Caco-2 (cell line): ENCODE measurements at regions not wholly inside any gene's neighbourhood (a gene's known extent, or its start where the extent isn't known, plus 50 kb on each side); places are given as distances from the start of the nearest gene placed in this dataset.

ENCODE experiments used
- BruUV-seq: library from RNA; stranded (reverse); fragments of 400-500 nt; replicated peaks from 2 replicates; lab custom pipeline; 2021; lab: Mats Ljungman, UMichigan
- CTCF ChIA-PET: fragments of 300-600 bp; sonication (Branson Sonifier 250); formaldehyde crosslinking; loops from one replicate; lab custom pipeline; 2022; ENCODE audit warnings: antibody characterized with exemption; lab: Charles Lee
- POLR2A ChIA-PET: fragments of 300-600 bp; sonication (Branson Sonifier 250); formaldehyde crosslinking; loops from one replicate; lab custom pipeline; 2022; ENCODE audit warnings: antibody characterized with exemption; lab: Charles Lee
- DNase-seq, 2 experiments: peaks; one replicate each; pipeline versions ENCODE4 v3.0.0 to v3.0.0-alpha.2; 2020 to 2022
- H3K27me3 ChIP-seq: replicated peaks from 2 replicates; pipeline ENCODE4 v1.6.0; 2011; ENCODE audit warnings: low read length; ENCODE audit not compliant: control insufficient read depth, insufficient read depth
- H3K36me3 ChIP-seq: 2 replicates; pipeline ENCODE4 v1.5.1; 2011; ENCODE audit warnings: low read length; ENCODE audit not compliant: control insufficient read depth, insufficient read depth
- H3K4me1 ChIP-seq: fragments of 250-450 bp; sonication (Bioruptor Pico); 2 replicates; pipeline ENCODE4 v1.5.1; 2020; ENCODE audit warnings: mild to moderate bottlenecking
- H3K4me3 ChIP-seq: 2 replicates; pipeline ENCODE4 v1.5.1; 2011; ENCODE audit warnings: low read depth, mild to moderate bottlenecking, control low read depth, low read length
- H3K9me3 ChIP-seq: fragments of 250-450 bp; sonication (Bioruptor Pico); 2 replicates; pipeline ENCODE4 v1.5.1; 2020; ENCODE audit warnings: mild to moderate bottlenecking, moderate library complexity
- H3K27ac Mint-ChIP-seq: one replicate; pipeline ENCODE4 v1.8.0; 2022; ENCODE audit warnings: mixed read lengths; ENCODE audit not compliant: unreplicated experiment
- H3K27me3 Mint-ChIP-seq: one replicate; pipeline ENCODE4 v1.8.0; 2022; ENCODE audit warnings: mixed read lengths; ENCODE audit not compliant: insufficient read depth, unreplicated experiment
- H3K36me3 Mint-ChIP-seq: one replicate; pipeline ENCODE4 v1.8.0; 2022; ENCODE audit warnings: mild to moderate bottlenecking, mixed read lengths; ENCODE audit not compliant: insufficient read depth, unreplicated experiment
- H3K4me1 Mint-ChIP-seq: one replicate; pipeline ENCODE4 v1.8.0; 2022; ENCODE audit warnings: low read depth, mixed read lengths; ENCODE audit not compliant: unreplicated experiment
- H3K4me3 Mint-ChIP-seq: one replicate; pipeline ENCODE4 v1.8.0; 2022; ENCODE audit warnings: mild to moderate bottlenecking, moderate library complexity, mixed read lengths; ENCODE audit not compliant: unreplicated experiment
- H3K9me3 Mint-ChIP-seq: one replicate; pipeline ENCODE4 v1.8.0; 2022; ENCODE audit warnings: mixed read lengths; ENCODE audit not compliant: unreplicated experiment
- intact Hi-C: fragments of 100-400 bp; cut with micrococcal nuclease; formaldehyde crosslinking; loops from one replicate; pipeline ENCODE4 v1.10.0; 2022; ENCODE audit not compliant: unreplicated experiment
- TF ChIP-seq, protein P1 (sequence below), 2 experiments: fragments of 200-600 bp in 1 of 2; IDR thresholded peaks; 1 replicate in 1 of 2; 2 replicates in 1 of 2; pipeline versions ENCODE4 v1.5.1 to v1.8.0; 2011 to 2022; ENCODE audit warnings: antibody characterized with exemption in 1 of 2, control low read depth in 1 of 2, inconsistent platforms in 1 of 2, low read depth in 1 of 2, low read length in 1 of 2, mild to moderate bottlenecking in 1 of 2, moderate library complexity in 1 of 2; ENCODE audit not compliant: insufficient read depth in 1 of 2, severe bottlenecking in 1 of 2, unreplicated experiment in 1 of 2

DNA sequence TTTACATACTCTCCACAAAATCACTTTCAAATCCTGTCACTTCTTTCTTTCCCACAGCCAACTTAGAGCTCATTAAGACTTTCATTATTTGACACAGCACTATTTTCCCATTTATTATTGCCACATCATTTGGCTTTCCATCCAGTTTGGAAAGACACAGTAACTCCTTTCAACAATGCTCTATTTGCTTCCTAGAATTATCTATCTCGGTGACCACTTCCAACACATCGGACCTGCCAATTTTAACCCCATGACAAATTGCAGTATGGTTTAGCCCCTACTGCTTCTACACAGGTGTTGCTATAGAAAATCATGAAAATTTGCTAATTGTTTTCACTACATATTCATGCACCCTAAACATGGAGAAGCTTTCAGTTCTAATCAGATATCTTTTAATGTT lies 190.6 kb upstream of the COX7C start:
- Mint-ChIP-seq H3K4me1 (no peaks in the 10 kb centered on the region), H3K4me3 (no peak overlapping the region), H3K27me3 (peaks cover 5% of the 10 kb centered on the region), H3K9me3 (no peaks in the 10 kb centered on the region), H3K36me3 (no peaks in the 10 kb centered on the region), H3K27ac (no peak overlapping the region)
- TF ChIP-seq, protein P1, sequence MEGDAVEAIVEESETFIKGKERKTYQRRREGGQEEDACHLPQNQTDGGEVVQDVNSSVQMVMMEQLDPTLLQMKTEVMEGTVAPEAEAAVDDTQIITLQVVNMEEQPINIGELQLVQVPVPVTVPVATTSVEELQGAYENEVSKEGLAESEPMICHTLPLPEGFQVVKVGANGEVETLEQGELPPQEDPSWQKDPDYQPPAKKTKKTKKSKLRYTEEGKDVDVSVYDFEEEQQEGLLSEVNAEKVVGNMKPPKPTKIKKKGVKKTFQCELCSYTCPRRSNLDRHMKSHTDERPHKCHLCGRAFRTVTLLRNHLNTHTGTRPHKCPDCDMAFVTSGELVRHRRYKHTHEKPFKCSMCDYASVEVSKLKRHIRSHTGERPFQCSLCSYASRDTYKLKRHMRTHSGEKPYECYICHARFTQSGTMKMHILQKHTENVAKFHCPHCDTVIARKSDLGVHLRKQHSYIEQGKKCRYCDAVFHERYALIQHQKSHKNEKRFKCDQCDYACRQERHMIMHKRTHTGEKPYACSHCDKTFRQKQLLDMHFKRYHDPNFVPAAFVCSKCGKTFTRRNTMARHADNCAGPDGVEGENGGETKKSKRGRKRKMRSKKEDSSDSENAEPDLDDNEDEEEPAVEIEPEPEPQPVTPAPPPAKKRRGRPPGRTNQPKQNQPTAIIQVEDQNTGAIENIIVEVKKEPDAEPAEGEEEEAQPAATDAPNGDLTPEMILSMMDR (IDR thresholded peaks at IDR 0.05; ENCODE audit: insufficient read depth in 1 of 2, low read depth in 1 of 2, low read length in 1 of 2, severe bottlenecking in 1 of 2, unreplicated experiment in 1 of 2): no peak
- no peak overlapping the region for H3K4me3 ChIP-seq
- DNase-seq: no peak
- H3K9me3 ChIP-seq: no peaks in the 10 kb centered on the region; the same call in 1 of the 2 replicates
- ChIA-PET CTCF (no interaction called here), POLR2A (interaction anchor here (0.6 kb wide), 1 partner anchor 23 kb away, joined by 4 read pairs; no protein-coding TSS in a partner anchor)
- intact Hi-C loops: no loop called here
- no peaks in the 10 kb centered on the region for H3K27me3 ChIP-seq
- BruUV-seq: no TSS peak
- H3K36me3 ChIP-seq: no peaks in the 10 kb centered on the region
- no peaks in the 10 kb centered on the region for H3K4me1 ChIP-seq

DNA sequence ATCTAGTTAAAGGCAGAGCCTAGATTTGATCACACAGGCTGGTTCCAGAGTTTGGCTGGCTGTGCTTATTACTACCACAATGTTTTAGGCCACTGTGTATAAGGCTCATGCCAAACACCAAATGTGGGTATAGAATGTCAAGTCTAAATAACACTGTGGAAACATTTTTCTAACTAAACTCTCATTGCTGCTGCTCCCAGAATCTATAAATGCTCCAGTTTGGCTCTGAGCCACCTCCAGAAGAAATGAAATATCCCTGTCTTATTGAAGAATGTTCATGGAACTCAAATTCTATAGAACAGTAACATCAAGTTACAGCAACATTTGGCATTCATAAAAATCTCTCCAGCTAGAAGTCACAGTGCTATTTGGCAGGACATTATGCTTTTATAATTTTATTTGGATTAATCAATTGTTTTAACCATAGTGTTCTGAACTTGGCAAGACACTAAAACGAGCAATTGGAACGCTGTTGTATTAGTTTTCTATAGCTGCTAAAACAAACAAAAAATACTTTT lies 178.1 kb upstream of the COX7C start:
- ChIA-PET POLR2A (no interaction called here), CTCF (no interaction called here)
- no peaks in the 10 kb centered on the region for H3K9me3 Mint-ChIP-seq
- H3K4me1 Mint-ChIP-seq: no peaks in the 10 kb centered on the region
- H3K27me3 Mint-ChIP-seq: no peaks in the 10 kb centered on the region
- TF ChIP-seq, protein P1 (IDR thresholded peaks at IDR 0.05; ENCODE audit: insufficient read depth in 1 of 2, low read depth in 1 of 2, low read length in 1 of 2, severe bottlenecking in 1 of 2, unreplicated experiment in 1 of 2): no peak
- H3K4me3 Mint-ChIP-seq: no peak overlapping the region
- intact Hi-C loops: no loop called here
- H3K9me3 ChIP-seq: no peaks in the 10 kb centered on the region
- H3K4me1 ChIP-seq: no peaks in the 10 kb centered on the region
- H3K36me3 ChIP-seq: no peaks in the 10 kb centered on the region
- DNase-seq: no peak
- no peak overlapping the region for H3K27ac Mint-ChIP-seq
- no TSS peak for BruUV-seq
- H3K4me3 ChIP-seq: no peak overlapping the region
- H3K36me3 Mint-ChIP-seq: no peaks in the 10 kb centered on the region
- no peaks in the 10 kb centered on the region; the same call in 1 of the 2 replicates for H3K27me3 ChIP-seq

DNA sequence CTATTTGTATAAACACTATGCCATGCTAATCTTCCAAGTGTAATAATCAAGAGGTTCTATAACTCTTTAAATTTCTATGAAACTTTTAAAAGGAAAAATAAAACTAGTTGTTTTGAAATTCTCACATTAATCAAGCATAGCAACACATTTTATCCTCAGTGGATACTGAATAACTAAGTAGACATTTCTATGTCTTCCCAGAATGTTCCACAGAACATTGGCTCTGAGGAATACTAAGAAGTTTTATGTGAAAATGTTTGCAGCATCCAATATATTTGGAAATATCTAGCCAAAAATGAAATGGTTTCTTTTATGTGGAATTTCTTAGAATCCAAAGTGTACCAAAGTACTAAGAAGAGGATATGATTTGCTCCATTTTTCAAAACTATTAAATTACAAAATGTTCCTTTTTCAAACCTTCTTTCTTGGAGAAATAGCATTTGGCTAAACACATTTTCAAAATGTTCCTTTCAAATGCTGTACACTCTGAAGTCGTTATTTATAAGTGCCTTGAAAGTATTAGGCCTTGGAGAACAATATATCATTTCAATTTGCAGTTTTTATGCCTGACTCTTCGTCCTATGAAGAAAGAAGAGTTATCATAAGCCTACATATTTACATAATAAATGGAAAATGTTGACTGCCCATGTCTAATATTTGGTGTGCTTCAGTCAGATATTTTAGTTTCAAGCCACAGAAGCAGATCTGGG lies 175.6 kb upstream of the COX7C start:
- CTCF ChIA-PET: no interaction called here
- no peak overlapping the region for H3K4me3 Mint-ChIP-seq
- H3K4me1 Mint-ChIP-seq: no peaks in the 10 kb centered on the region
- BruUV-seq: no TSS peak
- Histone ChIP-seq H3K36me3 (no peaks in the 10 kb centered on the region), H3K9me3 (no peaks in the 10 kb centered on the region; the same call in 1 of the 2 replicates), H3K4me3 (no peak overlapping the region), H3K4me1 (no peaks in the 10 kb centered on the region), H3K27me3 (no peaks in the 10 kb centered on the region; the same call in 1 of the 2 replicates)
- H3K36me3 Mint-ChIP-seq: no peaks in the 10 kb centered on the region
- TF ChIP-seq, protein P1 (IDR thresholded peaks at IDR 0.05; ENCODE audit: insufficient read depth in 1 of 2, low read depth in 1 of 2, low read length in 1 of 2, severe bottlenecking in 1 of 2, unreplicated experiment in 1 of 2): no peak
- no peaks in the 10 kb centered on the region for H3K9me3 Mint-ChIP-seq
- POLR2A ChIA-PET: no interaction called here
- H3K27ac Mint-ChIP-seq: no peak overlapping the region
- no peaks in the 10 kb centered on the region for H3K27me3 Mint-ChIP-seq
- intact Hi-C loops: no loop called here
- no peak for DNase-seq
